Smooth muscle cell (in vitro differentiated cells): ENCODE measurements at regions not wholly inside any gene's neighbourhood (a gene's known extent, or its start where the extent isn't known, plus 50 kb on each side); places are given as distances from the start of the nearest gene placed in this dataset.

Source experiments
- DNase-seq: peaks from one replicate; lab custom pipeline; 2025; ENCODE audit not compliant: unreplicated experiment; lab: John Stamatoyannopoulos, UW
- H2AFZ ChIP-seq: fragments of 200-600 bp; sonication (generic); 2 replicates; pipeline ENCODE4 v1.6.0; 2016; ENCODE audit warnings: antibody characterized with exemption, low read depth, mild to moderate bottlenecking
- H3F3A ChIP-seq: fragments of 200-600 bp; sonication (generic); 2 replicates; pipeline ENCODE4 v1.6.0; 2017; ENCODE audit warnings: antibody characterized with exemption, low read depth
- H3K27ac ChIP-seq: fragments of 200-600 bp; sonication (generic); 2 replicates; pipeline ENCODE4 v1.5.1; 2016; ENCODE audit warnings: low read depth, mild to moderate bottlenecking
- H3K27me3 ChIP-seq: fragments of 200-600 bp; sonication (generic); 2 replicates; pipeline ENCODE4 v1.6.1; 2016; ENCODE audit warnings: low read depth, mild to moderate bottlenecking
- H3K36me3 ChIP-seq: fragments of 200-600 bp; sonication (generic); 2 replicates; pipeline ENCODE4 v1.5.1; 2016; ENCODE audit warnings: low read depth
- H3K4me1 ChIP-seq: fragments of 200-600 bp; sonication (generic); 2 replicates; pipeline ENCODE4 v1.5.1; 2016; ENCODE audit warnings: low read depth
- H3K4me2 ChIP-seq: fragments of 200-600 bp; sonication (generic); 2 replicates; pipeline ENCODE4 v1.6.0; 2016; ENCODE audit warnings: mild to moderate bottlenecking
- H3K4me3 ChIP-seq: fragments of 200-600 bp; sonication (generic); 2 replicates; pipeline ENCODE4 v1.5.1; 2016; ENCODE audit warnings: mild to moderate bottlenecking
- H3K79me2 ChIP-seq: fragments of 200-600 bp; sonication (generic); 2 replicates; pipeline ENCODE4 v1.6.0; 2016; ENCODE audit warnings: low read depth, mild to moderate bottlenecking
- H3K9ac ChIP-seq: fragments of 200-600 bp; sonication (generic); 2 replicates; pipeline ENCODE4 v1.6.0; 2016; ENCODE audit warnings: low read depth
- H3K9me3 ChIP-seq: fragments of 200-600 bp; sonication (generic); replicated peaks from 2 replicates; pipeline ENCODE4 v1.5.1; 2016; ENCODE audit warnings: low read depth
- H4K20me1 ChIP-seq: fragments of 200-600 bp; sonication (generic); 2 replicates; pipeline ENCODE4 v1.6.0; 2016; ENCODE audit warnings: low read depth
- CTCF ChIP-seq: fragments of 200-600 bp; sonication (generic); IDR thresholded peaks from 2 replicates; pipeline ENCODE4 v1.5.1; 2017; ENCODE audit warnings: borderline replicate concordance, mild to moderate bottlenecking, antibody characterized with exemption; ENCODE audit not compliant: insufficient read depth, poor library complexity, severe bottlenecking
- WGBS: methylation state at CpG from one replicate; pipeline ENCODE4 v1.1.7; 2016; ENCODE audit warnings: low lambda C conversion rate; 5-methylcytosine and 5-hydroxymethylcytosine counted together

DNA sequence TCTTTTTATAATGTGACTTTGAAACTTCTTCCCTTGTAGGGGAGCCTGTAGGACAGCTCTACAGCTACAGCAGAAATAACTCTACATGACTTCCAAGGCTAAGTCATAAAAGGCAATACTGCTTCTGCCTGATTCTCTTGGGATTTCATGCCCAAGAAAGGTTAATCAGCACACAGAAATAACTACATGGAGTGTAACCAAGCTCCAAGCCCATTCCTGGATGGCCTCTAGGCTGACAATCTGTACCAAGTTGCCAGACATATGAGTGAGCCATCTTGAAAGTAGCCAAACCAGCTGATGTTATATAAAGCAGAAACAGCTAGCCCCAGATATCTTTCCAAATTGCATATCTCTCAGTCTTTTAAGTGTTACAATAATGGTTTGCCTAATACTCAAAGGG is 75.8 kb upstream of the OSTN start:
- Histone ChIP-seq H3K27ac (no peak overlapping the region), H3K4me1 (peaks cover 10% of the 10 kb centered on the region), H3K36me3 (no peaks in the 10 kb centered on the region), H3K4me3 (no peak overlapping the region), H3K9ac (no peak overlapping the region), H3F3A (no peaks in the 10 kb centered on the region), H3K79me2 (no peaks in the 10 kb centered on the region), H3K4me2 (no peak overlapping the region), H3K27me3 (no peaks in the 10 kb centered on the region), H4K20me1 (no peaks in the 10 kb centered on the region), H2AFZ (no peak overlapping the region), H3K9me3 (no peaks in the 10 kb centered on the region)
- no peak for TF ChIP-seq CTCF
- no peak for DNase-seq

DNA sequence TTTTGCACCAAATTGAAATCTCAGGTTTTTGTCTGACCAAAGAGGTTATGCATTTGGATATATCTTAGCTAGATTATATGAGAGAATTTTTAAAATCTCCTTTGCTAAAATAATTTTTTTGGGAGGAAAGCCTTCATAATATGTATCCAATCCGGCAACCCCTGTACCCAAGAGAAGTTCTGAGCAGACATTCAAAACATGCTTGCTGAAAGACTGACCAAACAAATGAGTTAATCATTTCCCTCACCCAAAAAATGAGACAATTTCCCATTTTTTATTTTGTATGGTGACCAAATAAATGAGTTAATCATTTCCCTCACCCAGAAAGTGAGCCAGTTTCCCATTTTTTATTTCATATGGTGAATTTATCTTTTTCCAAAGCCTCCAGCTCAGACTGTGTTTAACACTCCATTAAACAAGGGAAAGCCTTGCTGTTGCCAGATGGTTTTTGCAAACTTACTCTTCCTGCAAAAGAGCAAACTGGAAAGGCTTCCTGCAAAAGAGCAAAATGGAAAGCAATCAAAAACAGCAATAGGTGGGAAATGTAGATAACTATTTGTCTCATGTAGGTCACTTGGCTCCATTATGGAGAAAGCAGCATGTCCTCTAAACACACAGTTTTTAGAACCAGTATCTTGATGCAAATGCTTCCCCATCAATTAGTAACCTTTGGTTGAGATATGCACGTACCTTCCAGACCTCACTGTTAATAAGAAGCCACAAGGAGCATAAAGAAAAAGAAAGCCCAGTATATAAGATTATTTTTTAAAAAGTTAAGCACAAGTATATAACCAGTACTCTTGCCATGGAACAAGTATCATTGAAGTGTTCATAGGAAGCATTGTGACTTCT is 78.4 kb upstream of the OSTN start:
- Histone ChIP-seq H3K9me3 (no peaks in the 10 kb centered on the region), H3K36me3 (no peaks in the 10 kb centered on the region), H2AFZ (no peak overlapping the region), H3F3A (no peaks in the 10 kb centered on the region), H3K4me2 (no peak overlapping the region), H3K9ac (no peak overlapping the region), H3K4me3 (no peak overlapping the region), H4K20me1 (no peaks in the 10 kb centered on the region), H3K27me3 (no peaks in the 10 kb centered on the region), H3K4me1 (peaks cover 10% of the 10 kb centered on the region), H3K79me2 (no peaks in the 10 kb centered on the region), H3K27ac (no peak overlapping the region)
- no peak for DNase-seq
- 92% methylated on average over 2 of the region's 2 CpGs for WGBS
- no peak for TF ChIP-seq CTCF

GRCh38 chr3:191119415-191120295 is 79.4 kb upstream of the OSTN start:
- Histone ChIP-seq H3F3A (no peaks in the 10 kb centered on the region), H3K4me2 (no peak overlapping the region), H2AFZ (no peak overlapping the region), H3K4me1 (peaks cover 10% of the 10 kb centered on the region), H3K9ac (no peak overlapping the region), H3K9me3 (no peaks in the 10 kb centered on the region), H3K79me2 (no peaks in the 10 kb centered on the region), H3K27ac (no peak overlapping the region), H3K36me3 (no peaks in the 10 kb centered on the region), H3K27me3 (no peaks in the 10 kb centered on the region), H4K20me1 (no peaks in the 10 kb centered on the region), H3K4me3 (no peak overlapping the region)
- no peak for DNase-seq
- TF ChIP-seq CTCF, result no peak
- 88% methylated on average over 3 of the region's 3 CpGs for WGBS
